Body of pancreas (tissue), 4 donors: ENCODE measurements at regions not wholly inside any gene's neighbourhood (a gene's known extent, or its start where the extent isn't known, plus 50 kb on each side); places are given as distances from the start of the nearest gene placed in this dataset.

Experiments used
- ATAC-seq: fragments of 150-250 bp; one replicate; pipeline ENCODE4 v1.9.1; 2016
- DNase-seq, 4 donors: peaks; one replicate each; pipeline ENCODE4 v3.0.0-alpha.2; 2019
- H3K27ac ChIP-seq, 4 donors: fragments of 200-600 bp; sonication (generic); 1 replicate in 3 of 4; 2 replicates in 1 of 4; pipeline versions ENCODE4 v1.5.1 to v1.6.1; 2016 to 2019; ENCODE audit warnings: mild to moderate bottlenecking in 1 of 4, mixed read lengths in 1 of 4, moderate library complexity in 1 of 4
- H3K27me3 ChIP-seq, 2 donors: fragments of 200-600 bp; sonication (generic); one replicate each; pipeline ENCODE4 v1.6.0; 2016; ENCODE audit warnings: mild to moderate bottlenecking in 1 of 2
- H3K36me3 ChIP-seq, 2 donors: fragments of 200-600 bp; sonication (generic); replicated peaks in 1 of 2; 2 replicates each; pipeline ENCODE4 v1.5.1; 2016; ENCODE audit warnings: low read depth in 2 of 2; ENCODE audit not compliant: insufficient read depth in 1 of 2
- H3K4me1 ChIP-seq: fragments of 200-600 bp; sonication (generic); one replicate; pipeline ENCODE4 v1.6.0; 2016
- H3K4me3 ChIP-seq, 2 donors: fragments of 200-600 bp; sonication (generic); 1 replicate in 1 of 2; 2 replicates in 1 of 2; pipeline ENCODE4 v1.5.1; 2016 to 2019
- H3K9me3 ChIP-seq, 3 donors: fragments of 200-600 bp; sonication (generic); 1 replicate in 2 of 3; 2 replicates in 1 of 3; pipeline ENCODE4 v1.5.1; 2016
- CTCF ChIP-seq, 7 experiments: fragments of 450-650 bp in 4 of 7; fragments of 200-600 bp in 3 of 7; sonication (generic) in 3 of 7; IDR thresholded peaks; one replicate each; pipeline ENCODE4 v1.5.1; 2016 to 2019; ENCODE audit warnings: antibody characterized with exemption in 7 of 7
- POLR2A ChIP-seq, 3 donors: fragments of 450-650 bp; IDR thresholded peaks; one replicate each; pipeline ENCODE4 v1.6.1; 2016; ENCODE audit warnings: antibody characterized with exemption in 3 of 3, mild to moderate bottlenecking in 2 of 3
- WGBS, 2 donors: methylation state at CpG; one replicate each; pipeline ENCODE4 v1.1.5; 2017; 5-methylcytosine and 5-hydroxymethylcytosine counted together
- intact Hi-C: fragments of 100-400 bp; cut with DNase I; formaldehyde crosslinking; loops from one replicate; pipeline ENCODE4 v1.15.1; 2023

GRCh38 chr1:30151826-30152225 lies 571.6 kb downstream of the MATN1 start:
- DNase-seq (no peak), ATAC-seq (no peak)
- no peak overlapping the region for H3K4me3 ChIP-seq
- intact Hi-C loops: no loop called here
- H3K27me3 ChIP-seq: no peaks in the 10 kb centered on the region
- H3K36me3 ChIP-seq: no peaks in the 10 kb centered on the region
- H3K27ac ChIP-seq: no peak overlapping the region
- TF ChIP-seq POLR2A (IDR thresholded peaks at IDR 0.05): no peak
- TF ChIP-seq CTCF (IDR thresholded peaks at IDR 0.05): no peak
- H3K9me3 ChIP-seq: peaks cover 0 to 7% (median 0%) of the 10 kb centered on the region in 3 donors
- WGBS, 2 donors: 40 to 47% methylated on average over 1 of the region's 1 CpG
- no peaks in the 10 kb centered on the region for H3K4me1 ChIP-seq

- no peaks in the 10 kb centered on the region for H3K27me3 ChIP-seq
- H3K4me3 ChIP-seq: no peak overlapping the region
- H3K27ac ChIP-seq: no peak overlapping the region
- ATAC-seq: no peak
- H3K4me1 ChIP-seq: no peaks in the 10 kb centered on the region
- peaks cover 0 to 7% (median 0%) of the 10 kb centered on the region in 3 donors for H3K9me3 ChIP-seq
- TF ChIP-seq CTCF (IDR thresholded peaks at IDR 0.05): no peak
- no peak for TF ChIP-seq POLR2A (IDR thresholded peaks at IDR 0.05)
- no peak for DNase-seq
- 45 to 63% methylated on average over 4 of the region's 4 CpGs for WGBS, 2 donors
- intact Hi-C loops: no loop called here
- H3K36me3 ChIP-seq: no peaks in the 10 kb centered on the region
These were observed 572.3 kb downstream of the MATN1 start for GRCh38 chr1:30151119-30151518.

- no peak for TF ChIP-seq POLR2A (IDR thresholded peaks at IDR 0.05)
- TF ChIP-seq CTCF (IDR thresholded peaks at IDR 0.05): no peak
- 61 to 74% methylated on average over 3 to 5 of the region's 5 CpGs for WGBS, 2 donors
- Histone ChIP-seq H3K4me3 (no peak overlapping the region), H3K27me3 (no peaks in the 10 kb centered on the region), H3K36me3 (no peaks in the 10 kb centered on the region), H3K4me1 (no peaks in the 10 kb centered on the region), H3K9me3 (peaks cover 0 to 7% (median 0%) of the 10 kb centered on the region in 3 donors), H3K27ac (no peak overlapping the region)
- DNase-seq: no peak
- intact Hi-C loops: no loop called here
- no peak for ATAC-seq
These were observed 574.2 kb downstream of the MATN1 start for GRCh38 chr1:30149226-30149625.

- TF ChIP-seq POLR2A (IDR thresholded peaks at IDR 0.05) (no peak), CTCF (IDR thresholded peaks at IDR 0.05) (no peak)
- no peak overlapping the region for H3K27ac ChIP-seq
- H3K4me1 ChIP-seq: no peaks in the 10 kb centered on the region
- ATAC-seq (no peak), DNase-seq (no peak)
- no peaks in the 10 kb centered on the region for H3K27me3 ChIP-seq
- peaks cover 0 to 7% (median 0%) of the 10 kb centered on the region in 3 donors for H3K9me3 ChIP-seq
- WGBS, 2 donors: 38 to 54% methylated on average over 2 of the region's 2 CpGs
- no peaks in the 10 kb centered on the region for H3K36me3 ChIP-seq
- intact Hi-C loops: no loop called here
- H3K4me3 ChIP-seq: no peak overlapping the region
These were observed 574.7 kb downstream of the MATN1 start for GRCh38 chr1:30148676-30149075.

- ATAC-seq (no peak), DNase-seq (no peak)
- Histone ChIP-seq H3K36me3 (no peaks in the 10 kb centered on the region), H3K4me1 (no peaks in the 10 kb centered on the region), H3K27ac (no peak overlapping the region), H3K4me3 (no peak overlapping the region), H3K9me3 (peaks cover 0 to 7% (median 0%) of the 10 kb centered on the region in 3 donors), H3K27me3 (no peaks in the 10 kb centered on the region)
- 72 to 80% methylated on average over 7 of the region's 7 CpGs for WGBS, 2 donors
- intact Hi-C loops: no loop called here
- TF ChIP-seq CTCF (IDR thresholded peaks at IDR 0.05) (no peak), POLR2A (IDR thresholded peaks at IDR 0.05) (no peak)
These were observed 576.2 kb downstream of the MATN1 start for GRCh38 chr1:30147188-30147587.
